LoVo (cell line): ENCODE measurements at regions not wholly inside any gene's neighbourhood (a gene's known extent, or its start where the extent isn't known, plus 50 kb on each side); places are given as distances from the start of the nearest gene placed in this dataset.

ENCODE experiments used
- DNase-seq: peaks from one replicate; pipeline ENCODE4 v3.0.0-alpha.2; 2016; ENCODE audit warnings: low spot score

- DNase-seq = no peak
Observed at GRCh38 chr20:40958598-40958997, 70.0 kb upstream of the TOP1 start.

GRCh38 chr20:40959325-40960092 lies 69.1 kb upstream of the TOP1 start:
- no peak for DNase-seq

- DNase-seq = no peak
Observed at GRCh38 chr20:40960101-40960500, 68.5 kb upstream of the TOP1 start.

- DNase-seq = no peak
Observed at GRCh38 chr20:40960521-40960956, 68.1 kb upstream of the TOP1 start.

- DNase-seq = no peak
Observed at GRCh38 chr20:40961176-40961575, 67.4 kb upstream of the TOP1 start.

- no peak for DNase-seq
Observed at GRCh38 chr20:40961686-40962640, 66.7 kb upstream of the TOP1 start.

- DNase-seq = peak; percentile 78
Observed at GRCh38 chr20:40962733-40963504, 65.7 kb upstream of the TOP1 start.

GRCh38 chr20:40963505-40963845 lies 65.1 kb upstream of the TOP1 start:
- DNase-seq = no peak

- DNase-seq = no peak
Observed at GRCh38 chr20:40965671-40966070, 63.0 kb upstream of the TOP1 start.

GRCh38 chr20:40966103-40966502 lies 62.5 kb upstream of the TOP1 start:
- no peak for DNase-seq

- DNase-seq = no peak
Observed at GRCh38 chr20:40966516-40967185, 62.0 kb upstream of the TOP1 start.

GRCh38 chr20:40967700-40968099 lies 60.9 kb upstream of the TOP1 start:
- DNase-seq = no peak

- peak; percentile 67 for DNase-seq
Observed at GRCh38 chr20:40968816-40969562, 59.6 kb upstream of the TOP1 start.

- no peak for DNase-seq
Observed at GRCh38 chr20:40970218-40970617, 58.4 kb upstream of the TOP1 start.

- DNase-seq = no peak
Observed at GRCh38 chr20:40977218-40977617, 51.4 kb upstream of the TOP1 start.

- no peak for DNase-seq
Observed at GRCh38 chr20:40978761-40979160, 49.9 kb upstream of the TOP1 start.
